D721Med (cell line): ENCODE measurements at regions not wholly inside any gene's neighbourhood (a gene's known extent, or its start where the extent isn't known, plus 50 kb on each side); places are given as distances from the start of the nearest gene placed in this dataset.

Source experiments
- DNase-seq: peaks from one replicate; pipeline ENCODE4 v3.0.0; 2011; ENCODE audit warnings: low spot score; ENCODE audit not compliant: insufficient read length
- FAIRE-seq: peaks from 2 replicates; lab custom pipeline; 2011; peaks lifted over from hg19 to GRCh38; lab: Jason Lieb, UNC
- CTCF ChIP-seq: IDR thresholded peaks from 2 replicates; pipeline ENCODE4 v1.5.1; 2012; ENCODE audit warnings: mild to moderate bottlenecking, control low read depth; ENCODE audit not compliant: insufficient read depth; ENCODE audit errors: missing control alignments

- no peak for DNase-seq
- peak; percentile 36 for TF ChIP-seq CTCF
- FAIRE-seq, result no peak
Observed at GRCh38 chr16:11405331-11406176, 60.3 kb downstream of the RMI2 start.

GRCh38 chr16:11406177-11406560 lies 60.9 kb downstream of the RMI2 start:
- FAIRE-seq, result no peak
- TF ChIP-seq CTCF, result no peak

GRCh38 chr16:11407047-11407982 lies 62.1 kb downstream of the RMI2 start:
- peak; percentile 74 for TF ChIP-seq CTCF
- DNase-seq, result peak; percentile 84
- no peak for FAIRE-seq

More at GRCh38 chr16:11406177-11406560, 60.9 kb downstream of the RMI2 start:
- no peak for DNase-seq

GRCh38 chr16:11408216-11408615 lies 63.0 kb downstream of the RMI2 start:
- TF ChIP-seq CTCF, result no peak
- FAIRE-seq, result no peak
- DNase-seq, result no peak

GRCh38 chr16:11409398-11409797 lies 64.1 kb downstream of the RMI2 start:
- no peak for TF ChIP-seq CTCF

GRCh38 chr16:11410376-11411058 lies 65.3 kb downstream of the RMI2 start:
- no peak for TF ChIP-seq CTCF
- FAIRE-seq (no peak), DNase-seq (no peak)

More at GRCh38 chr16:11409398-11409797, 64.1 kb downstream of the RMI2 start:
- DNase-seq (no peak), FAIRE-seq (no peak)
